ENCODE measurements at regions not wholly inside any gene's neighbourhood (a gene's known extent, or its start where the extent isn't known, plus 50 kb on each side); places are given as distances from the start of the nearest gene placed in this dataset.

DNA sequence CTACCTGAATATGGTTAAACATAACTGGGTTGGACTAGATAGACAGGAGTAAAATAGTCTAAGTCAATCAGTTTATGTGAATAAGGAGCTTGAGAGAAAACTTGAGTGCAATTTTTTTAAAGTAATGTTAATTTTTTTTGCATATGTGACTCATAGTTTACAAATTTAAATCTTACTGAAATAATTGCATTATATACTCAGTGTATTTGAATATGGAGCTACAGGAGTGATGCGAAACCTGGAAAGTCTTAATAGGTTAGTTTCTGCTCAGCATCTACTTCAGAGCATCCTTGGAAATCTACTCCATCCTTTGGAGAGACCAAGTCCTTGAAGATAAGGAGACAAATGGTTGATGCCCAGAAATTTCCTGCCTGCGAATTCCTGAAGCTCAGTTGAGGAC is 318.8 kb upstream of the NXPH2 start:
- no peak overlapping the region for H3K27ac Mint-ChIP-seq (ENCODE audit: unreplicated experiment)
- no peaks in the 10 kb centered on the region for H3K4me1 Mint-ChIP-seq (ENCODE audit: unreplicated experiment)
- H3K9me3 Mint-ChIP-seq (ENCODE audit: unreplicated experiment): peaks cover 4% of the 10 kb centered on the region
- H3K36me3 Mint-ChIP-seq (ENCODE audit: unreplicated experiment): no peaks in the 10 kb centered on the region
- no peaks in the 10 kb centered on the region for H3K27me3 Mint-ChIP-seq (ENCODE audit: unreplicated experiment)
- TF ChIP-seq, protein P1, sequence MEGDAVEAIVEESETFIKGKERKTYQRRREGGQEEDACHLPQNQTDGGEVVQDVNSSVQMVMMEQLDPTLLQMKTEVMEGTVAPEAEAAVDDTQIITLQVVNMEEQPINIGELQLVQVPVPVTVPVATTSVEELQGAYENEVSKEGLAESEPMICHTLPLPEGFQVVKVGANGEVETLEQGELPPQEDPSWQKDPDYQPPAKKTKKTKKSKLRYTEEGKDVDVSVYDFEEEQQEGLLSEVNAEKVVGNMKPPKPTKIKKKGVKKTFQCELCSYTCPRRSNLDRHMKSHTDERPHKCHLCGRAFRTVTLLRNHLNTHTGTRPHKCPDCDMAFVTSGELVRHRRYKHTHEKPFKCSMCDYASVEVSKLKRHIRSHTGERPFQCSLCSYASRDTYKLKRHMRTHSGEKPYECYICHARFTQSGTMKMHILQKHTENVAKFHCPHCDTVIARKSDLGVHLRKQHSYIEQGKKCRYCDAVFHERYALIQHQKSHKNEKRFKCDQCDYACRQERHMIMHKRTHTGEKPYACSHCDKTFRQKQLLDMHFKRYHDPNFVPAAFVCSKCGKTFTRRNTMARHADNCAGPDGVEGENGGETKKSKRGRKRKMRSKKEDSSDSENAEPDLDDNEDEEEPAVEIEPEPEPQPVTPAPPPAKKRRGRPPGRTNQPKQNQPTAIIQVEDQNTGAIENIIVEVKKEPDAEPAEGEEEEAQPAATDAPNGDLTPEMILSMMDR (IDR thresholded peaks at IDR 0.05): no peak
- no peak overlapping the region for H3K4me3 Mint-ChIP-seq (ENCODE audit: unreplicated experiment)
- DNase-seq (ENCODE audit: extremely low spot score, unreplicated experiment): no peak

DNA sequence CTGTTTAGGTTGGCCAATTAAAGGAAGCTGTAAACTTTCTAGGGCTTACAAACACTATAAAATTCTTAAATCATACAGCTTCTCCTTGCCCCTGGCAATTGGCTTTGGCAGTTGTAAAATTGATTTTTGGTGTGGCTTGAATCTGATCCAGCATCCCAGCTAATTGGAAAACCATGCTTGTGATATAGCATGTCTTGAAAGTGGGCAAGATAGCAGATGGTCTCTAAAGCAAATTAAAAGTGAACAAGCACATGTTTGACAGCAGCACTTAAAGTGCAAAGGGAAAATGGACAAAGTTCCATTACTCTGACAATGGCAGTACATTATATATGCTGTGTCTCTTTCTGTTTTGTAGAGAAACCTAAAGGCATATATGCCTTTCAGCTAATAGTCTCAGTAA is 302.9 kb upstream of the NXPH2 start:
- TF ChIP-seq, protein P1 (IDR thresholded peaks at IDR 0.05): no peak
- H3K27me3 Mint-ChIP-seq (ENCODE audit: unreplicated experiment): peaks cover 2% of the 10 kb centered on the region
- no peak for DNase-seq (ENCODE audit: extremely low spot score, unreplicated experiment)
- H3K36me3 Mint-ChIP-seq (ENCODE audit: unreplicated experiment): no peaks in the 10 kb centered on the region
- H3K27ac Mint-ChIP-seq (ENCODE audit: unreplicated experiment): no peak overlapping the region
- no peak overlapping the region for H3K4me3 Mint-ChIP-seq (ENCODE audit: unreplicated experiment)
- no peaks in the 10 kb centered on the region for H3K9me3 Mint-ChIP-seq (ENCODE audit: unreplicated experiment)
- H3K4me1 Mint-ChIP-seq (ENCODE audit: unreplicated experiment): no peaks in the 10 kb centered on the region

DNA sequence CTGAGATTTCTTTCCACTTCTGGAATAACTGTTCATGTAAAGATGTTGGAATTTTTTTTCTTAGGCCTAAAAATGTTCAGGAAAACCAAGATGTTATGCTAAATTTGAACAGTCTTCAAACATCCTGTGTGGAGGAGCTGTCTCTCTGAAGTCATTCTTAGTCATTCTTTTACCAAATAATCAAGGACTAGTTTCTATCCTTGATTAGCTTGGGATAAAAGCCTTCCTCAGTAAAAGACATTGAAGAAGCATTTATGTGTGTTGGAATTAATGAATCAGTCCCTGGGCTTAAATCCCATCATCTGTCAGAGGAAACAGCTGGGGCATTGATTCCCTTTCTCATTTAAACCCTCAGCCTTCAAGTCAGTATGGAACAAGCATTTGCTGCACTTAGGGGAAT is 300.1 kb upstream of the NXPH2 start:
- H3K27ac Mint-ChIP-seq (ENCODE audit: unreplicated experiment): no peak overlapping the region
- H3K4me1 Mint-ChIP-seq (ENCODE audit: unreplicated experiment): no peaks in the 10 kb centered on the region
- no peaks in the 10 kb centered on the region for H3K36me3 Mint-ChIP-seq (ENCODE audit: unreplicated experiment)
- DNase-seq (ENCODE audit: extremely low spot score, unreplicated experiment): no peak
- TF ChIP-seq, protein P1 (IDR thresholded peaks at IDR 0.05): no peak
- no peak overlapping the region for H3K4me3 Mint-ChIP-seq (ENCODE audit: unreplicated experiment)
- peaks cover 2% of the 10 kb centered on the region for H3K27me3 Mint-ChIP-seq (ENCODE audit: unreplicated experiment)
- no peaks in the 10 kb centered on the region for H3K9me3 Mint-ChIP-seq (ENCODE audit: unreplicated experiment)

DNA sequence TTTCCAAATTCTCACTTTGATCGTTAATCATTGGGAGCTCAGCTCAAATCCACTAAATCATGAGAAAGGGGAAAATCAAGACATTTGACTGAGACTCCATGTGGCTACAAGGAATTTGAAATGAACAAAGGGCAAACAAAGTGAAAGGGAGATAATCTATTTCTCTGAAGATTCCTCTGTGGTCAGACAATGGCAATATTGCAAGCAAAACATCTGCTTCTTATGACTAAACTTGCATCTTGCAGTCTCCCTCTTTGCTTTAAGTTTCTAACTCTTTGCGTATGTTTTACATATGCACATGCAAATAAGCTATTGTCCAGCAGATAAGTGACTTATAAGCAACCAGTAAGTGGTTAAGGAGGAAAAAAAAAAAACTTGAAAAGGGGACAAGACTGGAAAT is 299.1 kb upstream of the NXPH2 start:
- TF ChIP-seq, protein P1 (IDR thresholded peaks at IDR 0.05): no peak
- DNase-seq (ENCODE audit: extremely low spot score, unreplicated experiment): no peak
- Mint-ChIP-seq H3K4me1 (ENCODE audit: unreplicated experiment) (no peaks in the 10 kb centered on the region), H3K4me3 (ENCODE audit: unreplicated experiment) (no peak overlapping the region), H3K27ac (ENCODE audit: unreplicated experiment) (no peak overlapping the region), H3K36me3 (ENCODE audit: unreplicated experiment) (no peaks in the 10 kb centered on the region), H3K27me3 (ENCODE audit: unreplicated experiment) (peaks cover 2% of the 10 kb centered on the region), H3K9me3 (ENCODE audit: unreplicated experiment) (no peaks in the 10 kb centered on the region)

DNA sequence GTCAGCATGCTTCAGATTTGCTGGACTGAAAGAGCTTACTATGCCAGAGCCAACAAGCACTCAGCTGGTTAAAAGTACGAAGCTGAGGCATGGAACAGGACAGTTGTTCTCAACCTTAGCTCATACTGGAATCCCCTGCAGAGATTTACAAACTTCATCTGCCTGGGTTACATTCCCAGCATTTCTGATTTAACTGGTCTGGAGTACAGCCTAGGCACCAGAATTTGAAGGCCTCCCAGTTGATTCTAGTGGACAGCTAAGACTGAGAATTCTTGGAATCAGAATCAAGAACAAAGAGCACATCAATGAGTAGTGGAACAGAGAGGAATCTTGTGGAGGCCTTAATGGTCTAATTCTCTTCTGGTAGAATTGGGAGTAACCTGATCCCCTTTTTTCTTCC is 298.2 kb upstream of the NXPH2 start:
- Mint-ChIP-seq H3K4me1 (ENCODE audit: unreplicated experiment) (no peaks in the 10 kb centered on the region), H3K36me3 (ENCODE audit: unreplicated experiment) (no peaks in the 10 kb centered on the region), H3K9me3 (ENCODE audit: unreplicated experiment) (no peaks in the 10 kb centered on the region), H3K4me3 (ENCODE audit: unreplicated experiment) (no peak overlapping the region), H3K27ac (ENCODE audit: unreplicated experiment) (no peak overlapping the region), H3K27me3 (ENCODE audit: unreplicated experiment) (peaks cover 2% of the 10 kb centered on the region)
- no peak for DNase-seq (ENCODE audit: extremely low spot score, unreplicated experiment)
- TF ChIP-seq, protein P1 (IDR thresholded peaks at IDR 0.05): no peak
